ENCODE measurements at regions not wholly inside any gene's neighbourhood (a gene's known extent, or its start where the extent isn't known, plus 50 kb on each side); places are given as distances from the start of the nearest gene placed in this dataset.

- DNase-seq (no peak), FAIRE-seq (no peak)
- peaks cover 0 to 3% (median 0%) of the 10 kb centered on the region in 3 donors for H3K4me1 ChIP-seq (ENCODE audit: control insufficient read depth in 2 of 3, insufficient read depth in 2 of 3, low read depth in 1 of 3, low read length in 3 of 3)
- TF ChIP-seq CTCF (IDR thresholded peaks at IDR 0.05; ENCODE audit: borderline replicate concordance, extremely low read depth, insufficient read depth) = no peak
- no peak overlapping the region for H3K9ac ChIP-seq (ENCODE audit: low read length in 3 of 3)
- no peaks in the 10 kb centered on the region for H3K9me3 ChIP-seq (ENCODE audit: control insufficient read depth in 2 of 3, insufficient read depth in 1 of 3, low read length in 3 of 3)
- intact Hi-C loops (cut with DNase I) = no loop called here
- no peak overlapping the region for H3K27ac ChIP-seq (ENCODE audit: low read depth in 2 of 2, low read length in 2 of 2)
- no peak overlapping the region for H3K4me3 ChIP-seq (ENCODE audit: low read length in 3 of 3)
- no peaks in the 10 kb centered on the region for H3K27me3 ChIP-seq (ENCODE audit: control insufficient read depth, insufficient read depth, low read length)
- H3K36me3 ChIP-seq (ENCODE audit: control insufficient read depth in 2 of 3, insufficient read depth in 3 of 3, low read length in 3 of 3) = peaks cover 0 to 14% (median 4%) of the 10 kb centered on the region in 3 donors
These were observed 69.4 kb upstream of the MORC3 start for GRCh38 chr21:36250423-36251075.

- peaks cover 3 to 4% (median 4%) of the 10 kb centered on the region in 3 donors for H3K36me3 ChIP-seq (ENCODE audit: control insufficient read depth in 2 of 3, insufficient read depth in 3 of 3, low read length in 3 of 3)
- no peaks in the 10 kb centered on the region for H3K9me3 ChIP-seq (ENCODE audit: control insufficient read depth in 2 of 3, insufficient read depth in 1 of 3, low read length in 3 of 3)
- H3K27ac ChIP-seq (ENCODE audit: low read depth in 2 of 2, low read length in 2 of 2) = no peak overlapping the region
- TF ChIP-seq CTCF (IDR thresholded peaks at IDR 0.05; ENCODE audit: borderline replicate concordance, extremely low read depth, insufficient read depth) = no peak
- no peak overlapping the region for H3K9ac ChIP-seq (ENCODE audit: low read length in 3 of 3)
- FAIRE-seq = no peak
- no peak overlapping the region for H3K4me3 ChIP-seq (ENCODE audit: low read length in 3 of 3)
- H3K27me3 ChIP-seq (ENCODE audit: control insufficient read depth, insufficient read depth, low read length) = no peaks in the 10 kb centered on the region
- intact Hi-C loops (cut with DNase I) = no loop called here
- no peaks in the 10 kb centered on the region for H3K4me1 ChIP-seq (ENCODE audit: control insufficient read depth in 2 of 3, insufficient read depth in 2 of 3, low read depth in 1 of 3, low read length in 3 of 3)
- peak in 2 of 5 donors; percentile 24 to 27 for DNase-seq
These were observed 65.7 kb upstream of the MORC3 start for GRCh38 chr21:36254106-36254941.

- peaks cover 0 to 4% (median 3%) of the 10 kb centered on the region in 3 donors for H3K36me3 ChIP-seq (ENCODE audit: control insufficient read depth in 2 of 3, insufficient read depth in 3 of 3, low read length in 3 of 3)
- H3K4me3 ChIP-seq (ENCODE audit: low read length in 3 of 3) = no peak overlapping the region
- H3K9ac ChIP-seq (ENCODE audit: low read length in 3 of 3) = no peak overlapping the region
- H3K4me1 ChIP-seq (ENCODE audit: control insufficient read depth in 2 of 3, insufficient read depth in 2 of 3, low read depth in 1 of 3, low read length in 3 of 3) = no peaks in the 10 kb centered on the region
- TF ChIP-seq CTCF (IDR thresholded peaks at IDR 0.05; ENCODE audit: borderline replicate concordance, extremely low read depth, insufficient read depth) = no peak
- peak in 2 of 5 donors; percentile 12 to 29 for DNase-seq
- H3K9me3 ChIP-seq (ENCODE audit: control insufficient read depth in 2 of 3, insufficient read depth in 1 of 3, low read length in 3 of 3) = no peaks in the 10 kb centered on the region
- H3K27me3 ChIP-seq (ENCODE audit: control insufficient read depth, insufficient read depth, low read length) = no peaks in the 10 kb centered on the region
- H3K27ac ChIP-seq (ENCODE audit: low read depth in 2 of 2, low read length in 2 of 2) = no peak overlapping the region
- intact Hi-C loops (cut with DNase I) = no loop called here
- FAIRE-seq = no peak
These were observed 64.3 kb upstream of the MORC3 start for GRCh38 chr21:36255663-36256062.

Measured in kidney (tissue), 13 donors.